CD14-positive monocyte (primary cell): ENCODE measurements at regions not wholly inside any gene's neighbourhood (a gene's known extent, or its start where the extent isn't known, plus 50 kb on each side); places are given as distances from the start of the nearest gene placed in this dataset.

Experiments used
- DNase-seq, 3 donors: peaks; one replicate each; pipeline ENCODE4 v3.0.0-alpha.2; 2011 to 2022
- H2AFZ ChIP-seq: 2 replicates; pipeline ENCODE4 v1.6.0; 2012; ENCODE audit warnings: mild to moderate bottlenecking, low read depth, low read length, inconsistent platforms; ENCODE audit not compliant: insufficient read depth, poor library complexity, severe bottlenecking
- H3K27ac ChIP-seq, 2 donors: 1 replicate in 1 of 2; 2 replicates in 1 of 2; pipeline ENCODE4 v1.5.1; 2012 to 2013; ENCODE audit warnings: low read length in 2 of 2, control low read depth in 1 of 2, inconsistent platforms in 1 of 2, low read depth in 1 of 2, mild to moderate bottlenecking in 1 of 2
- H3K27me3 ChIP-seq, 2 donors: one replicate each; pipeline versions ENCODE4 v1.6.0 to v1.6.1; 2011 to 2013; ENCODE audit warnings: low read length in 2 of 2; ENCODE audit not compliant: control insufficient read depth in 2 of 2, insufficient read depth in 2 of 2
- H3K36me3 ChIP-seq, 2 donors: replicated peaks in 1 of 2; 1 replicate in 1 of 2; 2 replicates in 1 of 2; pipeline versions ENCODE4 v1.5.1 to v1.6.1; 2012 to 2013; ENCODE audit warnings: low read length in 2 of 2, control low read depth in 1 of 2, inconsistent platforms in 1 of 2, mild to moderate bottlenecking in 1 of 2; ENCODE audit not compliant: insufficient read depth in 2 of 2, control insufficient read depth in 1 of 2
- H3K4me1 ChIP-seq, 2 donors: 1 replicate in 1 of 2; 2 replicates in 1 of 2; pipeline versions ENCODE4 v1.5.1 to v1.6.1; 2012 to 2013; ENCODE audit warnings: low read length in 2 of 2, control low read depth in 1 of 2, inconsistent platforms in 1 of 2, mild to moderate bottlenecking in 1 of 2, moderate library complexity in 1 of 2; ENCODE audit not compliant: insufficient read depth in 2 of 2, control insufficient read depth in 1 of 2
- H3K4me2 ChIP-seq: replicated peaks from 2 replicates; pipeline ENCODE3; 2012; ENCODE audit warnings: low read length, moderate library complexity, mild to moderate bottlenecking; ENCODE audit not compliant: poor library complexity, severe bottlenecking; ENCODE audit errors: extremely low read depth
- H3K4me3 ChIP-seq, 3 experiments: fragments of 200-600 bp in 1 of 3; sonication (generic) in 1 of 3; replicated peaks in 1 of 3; 1 replicate in 2 of 3; 2 replicates in 1 of 3; pipeline ENCODE4 v1.5.1; 2011 to 2013; ENCODE audit warnings: low read length in 3 of 3, mild to moderate bottlenecking in 3 of 3, control low read depth in 2 of 3, low read depth in 2 of 3, inconsistent platforms in 1 of 3, moderate library complexity in 1 of 3
- H3K79me2 ChIP-seq: 2 replicates; pipeline ENCODE4 v1.6.0; 2012; ENCODE audit warnings: mild to moderate bottlenecking, control low read depth, inconsistent platforms, low read length, moderate library complexity; ENCODE audit not compliant: insufficient read depth
- H3K9ac ChIP-seq: 2 replicates; pipeline ENCODE4 v1.6.0; 2017; ENCODE audit warnings: low read length, mild to moderate bottlenecking; ENCODE audit not compliant: insufficient read depth, poor library complexity, severe bottlenecking
- H3K9me3 ChIP-seq, 2 donors: replicated peaks in 1 of 2; 1 replicate in 1 of 2; 2 replicates in 1 of 2; pipeline versions ENCODE4 v1.5.1 to v1.6.1; 2012 to 2013; ENCODE audit warnings: low read length in 2 of 2, control low read depth in 1 of 2; ENCODE audit not compliant: control insufficient read depth in 1 of 2, insufficient read depth in 1 of 2
- H4K20me1 ChIP-seq: 2 replicates; pipeline ENCODE4 v1.6.0; 2012; ENCODE audit warnings: mild to moderate bottlenecking, low read length, control low read depth, moderate library complexity; ENCODE audit not compliant: insufficient read depth
- H3K27ac Mint-ChIP-seq, 7 donors: one replicate each; pipeline ENCODE4 v1.8.0; 2020; ENCODE audit warnings: mild to moderate bottlenecking in 7 of 7, mixed read lengths in 7 of 7, moderate library complexity in 6 of 7, inconsistent platforms in 2 of 7
- H3K27me3 Mint-ChIP-seq, 3 donors: one replicate each; pipeline ENCODE4 v1.8.0; 2021 to 2022; ENCODE audit warnings: low read depth in 3 of 3, mild to moderate bottlenecking in 3 of 3, mixed read lengths in 3 of 3, moderate library complexity in 3 of 3, inconsistent platforms in 1 of 3
- H3K36me3 Mint-ChIP-seq, 2 donors: one replicate each; pipeline ENCODE4 v1.8.0; 2020; ENCODE audit warnings: mixed read lengths in 2 of 2, inconsistent platforms in 1 of 2, mild to moderate bottlenecking in 1 of 2
- H3K4me1 Mint-ChIP-seq: one replicate; pipeline ENCODE4 v1.8.0; 2020; ENCODE audit warnings: mild to moderate bottlenecking, mixed read lengths
- H3K4me3 Mint-ChIP-seq, 2 donors: one replicate each; pipeline ENCODE4 v1.8.0; 2020; ENCODE audit warnings: mild to moderate bottlenecking in 2 of 2, mixed read lengths in 2 of 2, moderate library complexity in 1 of 2
- H3K9me3 Mint-ChIP-seq, 7 donors: one replicate each; pipeline ENCODE4 v1.8.0; 2020 to 2022; ENCODE audit warnings: mixed read lengths in 7 of 7, mild to moderate bottlenecking in 6 of 7, moderate library complexity in 6 of 7, inconsistent platforms in 2 of 7
- CTCF ChIP-seq: fragments of 200-600 bp; IDR thresholded peaks from one replicate; pipeline ENCODE4 v1.8.0; 2022; ENCODE audit warnings: antibody characterized with exemption, mild to moderate bottlenecking
- WGBS: methylation state at CpG from one replicate; pipeline ENCODE4 v1.1.5; 2013; ENCODE audit warnings: missing lambda C conversion rate; ENCODE audit not compliant: insufficient coverage; 5-methylcytosine and 5-hydroxymethylcytosine counted together
- intact Hi-C, 2 donors: fragments of 100-400 bp; cut with micrococcal nuclease; formaldehyde crosslinking; loops; one replicate each; pipeline versions ENCODE4 v1.15.0 to v1.15.1; 2023

GRCh38 chr3:147701195-147701594, 292.0 kb downstream of the ZIC1 start:
- no peak for DNase-seq
- intact Hi-C loops: no loop called here
- no CpG with 5 or more reads among the region's 2 CpGs for WGBS
- Histone ChIP-seq H3K9me3 (no peaks in the 10 kb centered on the region), H3K79me2 (no peaks in the 10 kb centered on the region), H3K4me1 (peaks cover 0 to 12% of the 10 kb centered on the region in 2 donors), H3K27ac (no peak overlapping the region), H3K4me2 (no peak overlapping the region), H3K27me3 (no peaks in the 10 kb centered on the region), H3K36me3 (no peaks in the 10 kb centered on the region), H3K4me3 (no peak overlapping the region), H3K9ac (no peak overlapping the region), H2AFZ (no peak overlapping the region), H4K20me1 (no peaks in the 10 kb centered on the region)
- Mint-ChIP-seq H3K4me3 (no peak overlapping the region), H3K9me3 (peaks cover 0 to 9% (median 0%) of the 10 kb centered on the region in 7 donors), H3K27ac (no peak overlapping the region), H3K4me1 (peaks cover 7% of the 10 kb centered on the region), H3K27me3 (no peaks in the 10 kb centered on the region), H3K36me3 (no peaks in the 10 kb centered on the region)
- TF ChIP-seq CTCF: no peak

- no peaks in the 10 kb centered on the region for H3K27me3 Mint-ChIP-seq
These were observed 293.3 kb downstream of the ZIC1 start for GRCh38 chr3:147702509-147702908.

More at GRCh38 chr3:147702509-147702908, 293.3 kb downstream of the ZIC1 start:
- H3K9me3 Mint-ChIP-seq: peaks cover 0 to 5% (median under 1%) of the 10 kb centered on the region in 7 donors
- Histone ChIP-seq H3K4me2 (no peak overlapping the region), H3K4me3 (no peak overlapping the region), H3K9ac (no peak overlapping the region), H3K79me2 (no peaks in the 10 kb centered on the region), H3K4me1 (peaks cover 0 to 21% of the 10 kb centered on the region in 2 donors), H4K20me1 (no peaks in the 10 kb centered on the region), H3K27ac (no peak overlapping the region), H2AFZ (no peak overlapping the region), H3K36me3 (no peaks in the 10 kb centered on the region), H3K27me3 (no peaks in the 10 kb centered on the region), H3K9me3 (no peaks in the 10 kb centered on the region)
- no peak for TF ChIP-seq CTCF
- no peak overlapping the region for H3K27ac Mint-ChIP-seq
- H3K4me3 Mint-ChIP-seq: no peak overlapping the region
- no peaks in the 10 kb centered on the region for H3K36me3 Mint-ChIP-seq
- peaks cover 10% of the 10 kb centered on the region for H3K4me1 Mint-ChIP-seq
- DNase-seq: no peak
- intact Hi-C loops: no loop called here
